RWPE2 (cell line): ENCODE measurements at regions not wholly inside any gene's neighbourhood (a gene's known extent, or its start where the extent isn't known, plus 50 kb on each side); places are given as distances from the start of the nearest gene placed in this dataset.

Source experiments
- ATAC-seq: fragments of 200-7000 bp; cut with Tn5 transposase; 3 replicates; pipeline ENCODE4 v1.9.1; 2021; ENCODE audit warnings: low read depth
- DNase-seq: peaks from one replicate; pipeline ENCODE4 v3.0.0-alpha.2; 2020; ENCODE audit warnings: low spot score
- H3K27ac ChIP-seq: fragments of 450-650 bp; 2 replicates; pipeline ENCODE4 v1.5.1; 2017; ENCODE audit warnings: mild to moderate bottlenecking; ENCODE audit not compliant: poor library complexity, severe bottlenecking
- H3K27me3 ChIP-seq: fragments of 250-450 bp; sonication (Bioruptor Pico); 2 replicates; pipeline ENCODE4 v1.5.1; 2021; ENCODE audit warnings: mild to moderate bottlenecking, moderate library complexity; ENCODE audit not compliant: insufficient read depth, poor library complexity, severe bottlenecking
- H3K36me3 ChIP-seq: fragments of 250-450 bp; sonication (Bioruptor Pico); 2 replicates; pipeline ENCODE4 v1.5.1; 2020; ENCODE audit warnings: low read depth, mild to moderate bottlenecking, moderate library complexity
- H3K4me1 ChIP-seq: fragments of 250-450 bp; sonication (Bioruptor Pico); 2 replicates; pipeline ENCODE4 v1.5.1; 2021; ENCODE audit warnings: mild to moderate bottlenecking, moderate library complexity; ENCODE audit not compliant: insufficient read depth, poor library complexity, severe bottlenecking
- H3K4me3 ChIP-seq: fragments of 250-450 bp; sonication (Bioruptor Pico); 2 replicates; pipeline ENCODE4 v1.5.1; 2021; ENCODE audit warnings: mild to moderate bottlenecking, moderate library complexity; ENCODE audit not compliant: severe bottlenecking
- H3K9me3 ChIP-seq: fragments of 250-450 bp; sonication (Bioruptor Pico); 2 replicates; pipeline ENCODE4 v1.5.1; 2021; ENCODE audit warnings: mild to moderate bottlenecking, moderate library complexity; ENCODE audit not compliant: severe bottlenecking
- CTCF ChIP-seq: fragments of 450-650 bp; IDR thresholded peaks from one replicate; pipeline ENCODE4 v1.5.1; 2017; ENCODE audit warnings: mild to moderate bottlenecking, moderate library complexity; ENCODE audit not compliant: poor library complexity, severe bottlenecking

DNA sequence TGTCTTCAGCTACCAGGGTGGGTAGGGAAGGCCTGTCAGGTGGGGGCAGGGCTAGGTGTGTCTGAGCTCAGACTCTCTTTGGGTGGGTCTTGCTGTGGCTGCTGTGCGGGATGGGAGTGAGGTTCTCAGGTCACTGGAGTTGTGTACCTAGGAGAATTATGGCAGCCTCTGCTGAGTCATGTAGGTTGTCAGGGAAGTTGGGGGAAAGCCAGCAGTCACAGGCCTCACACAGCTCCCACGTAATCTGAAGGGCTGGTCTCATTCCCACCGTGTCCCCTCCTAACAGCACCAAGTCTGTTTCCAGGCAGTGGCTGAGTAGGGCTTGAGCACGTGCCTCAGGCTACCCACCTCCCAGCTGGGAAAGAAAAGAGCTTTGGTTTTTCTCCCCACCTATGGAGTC lies 67.0 kb downstream of the CHCHD4 start:
- no peak for TF ChIP-seq CTCF
- H3K36me3 ChIP-seq: no peaks in the 10 kb centered on the region
- no peak for DNase-seq
- no peaks in the 10 kb centered on the region for H3K9me3 ChIP-seq
- no peak overlapping the region for H3K27ac ChIP-seq
- H3K4me1 ChIP-seq: no peaks in the 10 kb centered on the region
- H3K27me3 ChIP-seq: no peaks in the 10 kb centered on the region
- no peak for ATAC-seq
- no peak overlapping the region for H3K4me3 ChIP-seq

DNA sequence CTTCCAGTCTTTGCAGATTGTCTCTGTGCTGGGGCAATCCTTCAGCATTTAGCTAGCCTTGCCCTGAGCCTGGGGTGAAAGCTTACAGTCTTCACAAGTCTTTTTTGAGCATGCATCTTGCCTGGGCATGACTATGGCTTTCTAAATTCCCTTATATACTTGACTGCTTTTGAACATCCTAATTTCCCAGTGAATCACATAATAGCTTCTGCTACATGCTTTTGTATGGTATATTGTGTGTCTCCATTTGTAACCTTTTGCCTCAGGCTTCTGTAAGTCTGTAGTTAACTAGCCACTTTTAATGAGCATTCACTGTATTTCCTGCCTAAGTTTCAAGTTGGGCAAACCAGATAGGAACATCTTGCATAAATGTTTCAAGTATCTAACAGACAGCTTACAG lies 76.8 kb downstream of the CHCHD4 start:
- ATAC-seq: no peak
- Histone ChIP-seq H3K4me1 (no peaks in the 10 kb centered on the region), H3K27ac (no peak overlapping the region), H3K36me3 (no peaks in the 10 kb centered on the region), H3K4me3 (no peak overlapping the region), H3K9me3 (no peaks in the 10 kb centered on the region), H3K27me3 (peaks cover 3% of the 10 kb centered on the region)
- no peak for TF ChIP-seq CTCF
- no peak for DNase-seq

DNA sequence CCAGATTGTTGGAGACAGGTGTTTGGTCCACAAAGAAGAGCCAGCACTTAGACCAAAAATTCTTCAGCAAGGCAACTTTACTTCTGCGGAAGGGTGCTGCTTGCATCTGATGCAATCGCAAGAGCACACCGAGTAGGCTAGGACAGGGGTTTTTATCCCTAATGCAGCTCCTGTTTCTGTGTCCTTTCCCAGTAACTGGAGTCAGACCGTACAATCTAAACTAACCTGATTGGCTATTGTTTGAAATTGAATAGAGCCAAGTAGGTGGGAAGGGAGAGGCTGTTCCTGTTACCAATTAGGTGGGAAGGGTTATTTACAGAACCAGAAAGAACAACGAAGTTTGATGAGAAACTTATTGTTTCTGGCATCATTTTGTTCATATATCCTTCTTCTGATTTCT lies 77.6 kb downstream of the CHCHD4 start:
- Histone ChIP-seq H3K36me3 (no peaks in the 10 kb centered on the region), H3K4me1 (no peaks in the 10 kb centered on the region), H3K9me3 (no peaks in the 10 kb centered on the region), H3K4me3 (no peak overlapping the region), H3K27me3 (peaks cover 3% of the 10 kb centered on the region), H3K27ac (no peak overlapping the region)
- no peak for TF ChIP-seq CTCF
- DNase-seq: no peak
- ATAC-seq: no peak

DNA sequence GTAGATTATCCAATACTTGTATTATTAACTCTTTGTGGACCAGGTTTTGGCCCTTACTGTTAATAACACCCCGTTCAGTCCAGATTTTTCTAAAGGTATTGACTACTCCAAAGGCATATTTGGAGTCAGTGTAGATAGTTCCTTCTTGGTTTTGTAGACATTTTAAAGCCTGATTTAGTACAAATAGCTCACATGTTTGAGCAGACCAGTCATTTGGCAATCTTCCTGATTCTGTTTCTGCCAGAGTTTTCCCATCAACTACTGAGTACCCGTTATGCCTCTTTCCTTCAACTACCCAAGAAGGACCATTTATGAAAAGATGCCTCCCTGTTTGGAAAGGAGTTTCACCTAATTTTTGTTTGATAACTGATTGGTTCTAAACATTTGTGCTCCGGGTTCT lies 82.0 kb downstream of the CHCHD4 start:
- no peak for TF ChIP-seq CTCF
- DNase-seq (no peak), ATAC-seq (no peak)
- no peaks in the 10 kb centered on the region for H3K4me1 ChIP-seq
- H3K4me3 ChIP-seq: no peak overlapping the region
- H3K36me3 ChIP-seq: no peaks in the 10 kb centered on the region
- no peaks in the 10 kb centered on the region for H3K9me3 ChIP-seq
- peaks cover 3% of the 10 kb centered on the region for H3K27me3 ChIP-seq
- H3K27ac ChIP-seq: no peak overlapping the region

- Histone ChIP-seq H3K27ac (no peak overlapping the region), H3K9me3 (no peaks in the 10 kb centered on the region), H3K4me1 (no peaks in the 10 kb centered on the region), H3K27me3 (peaks cover 3% of the 10 kb centered on the region), H3K4me3 (no peak overlapping the region), H3K36me3 (no peaks in the 10 kb centered on the region)
- TF ChIP-seq CTCF: no peak
- no peak for DNase-seq
- ATAC-seq: no peak
Observed at GRCh38 chr3:14039149-14039548, 85.5 kb downstream of the CHCHD4 start.
